NCI-H1048 (cell line): ENCODE measurements at regions not wholly inside any gene's neighbourhood (a gene's known extent, or its start where the extent isn't known, plus 50 kb on each side); places are given as distances from the start of the nearest gene placed in this dataset.
"Not testable (repeated sequence)": the region's sequence is repeated elsewhere in the genome, so short reads cannot be mapped to it uniquely, and the experiment has no call there.

ENCODE experiments used
- DNase-seq: peaks from one replicate; lab custom pipeline; 2025; lab: John Stamatoyannopoulos, UW

GRCh38 chr10:65786279-65786678 is 1139.6 kb upstream of the LRRTM3 start:
- DNase-seq = no peak

GRCh38 chr10:65787571-65787970 is 1138.3 kb upstream of the LRRTM3 start:
- DNase-seq = no peak

GRCh38 chr10:65788271-65788670 is 1137.6 kb upstream of the LRRTM3 start:
- DNase-seq = no peak

- DNase-seq = no peak
Observed at GRCh38 chr10:65791979-65792378, 1133.9 kb upstream of the LRRTM3 start.

- DNase-seq = no peak
Observed at GRCh38 chr10:65793738-65794425, 1132.0 kb upstream of the LRRTM3 start.

- not testable (repeated sequence) for DNase-seq
Observed at GRCh38 chr10:65794861-65795260, 1131.0 kb upstream of the LRRTM3 start.

- no peak for DNase-seq
Observed at GRCh38 chr10:65796472-65796871, 1129.4 kb upstream of the LRRTM3 start.

GRCh38 chr10:65798133-65798532 is 1127.7 kb upstream of the LRRTM3 start:
- DNase-seq = no peak

- no peak for DNase-seq
Observed at GRCh38 chr10:65802391-65802790, 1123.4 kb upstream of the LRRTM3 start.

GRCh38 chr10:65805511-65805910 is 1120.3 kb upstream of the LRRTM3 start:
- no peak for DNase-seq

GRCh38 chr10:65805993-65806392 is 1119.8 kb upstream of the LRRTM3 start:
- no peak for DNase-seq

GRCh38 chr10:65808687-65809333 is 1117.0 kb upstream of the LRRTM3 start:
- no peak for DNase-seq

- DNase-seq = no peak
Observed at GRCh38 chr10:65811931-65812525, 1113.8 kb upstream of the LRRTM3 start.

- DNase-seq = no peak
Observed at GRCh38 chr10:65816536-65816935, 1109.3 kb upstream of the LRRTM3 start.

GRCh38 chr10:65818990-65819389 is 1106.8 kb upstream of the LRRTM3 start:
- no peak for DNase-seq

- DNase-seq = no peak
Observed at GRCh38 chr10:65827359-65827758, 1098.5 kb upstream of the LRRTM3 start.

- no peak for DNase-seq
Observed at GRCh38 chr10:65838811-65839210, 1087.0 kb upstream of the LRRTM3 start.

GRCh38 chr10:65843203-65843602 is 1082.6 kb upstream of the LRRTM3 start:
- no peak for DNase-seq

- DNase-seq = no peak
Observed at GRCh38 chr10:65845916-65846315, 1079.9 kb upstream of the LRRTM3 start.

- DNase-seq = no peak
Observed at GRCh38 chr10:65846541-65846940, 1079.3 kb upstream of the LRRTM3 start.

- no peak for DNase-seq
Observed at GRCh38 chr10:65846949-65847348, 1078.9 kb upstream of the LRRTM3 start.

GRCh38 chr10:65847436-65848230 is 1078.2 kb upstream of the LRRTM3 start:
- DNase-seq = no peak

GRCh38 chr10:65858841-65859240 is 1067.0 kb upstream of the LRRTM3 start:
- no peak for DNase-seq
